ENCODE measurements at regions not wholly inside any gene's neighbourhood (a gene's known extent, or its start where the extent isn't known, plus 50 kb on each side); places are given as distances from the start of the nearest gene placed in this dataset.

DNA sequence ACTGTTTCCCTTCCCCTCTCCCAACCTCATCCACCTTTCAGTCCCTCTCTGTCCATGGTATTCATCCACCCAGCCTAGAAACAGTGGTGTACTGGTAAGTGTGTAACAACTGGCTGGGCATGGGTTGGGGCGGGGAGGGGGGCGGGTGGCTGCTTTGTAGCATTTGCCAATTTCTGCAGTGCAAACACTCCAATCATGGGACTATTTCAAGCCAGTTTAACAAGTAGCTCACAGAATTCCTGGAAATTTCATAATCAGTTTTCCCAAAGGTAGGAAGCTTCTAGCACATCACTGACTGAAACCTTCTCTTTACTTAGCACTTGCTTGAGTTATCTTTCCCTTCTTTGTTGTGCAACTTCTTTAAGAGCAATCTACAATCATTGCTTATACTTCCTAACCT lies 100.8 kb upstream of the WASF3 start:
- H3K4me3 ChIP-seq (ENCODE audit: low read depth, low read length), result no peak overlapping the region

DNA sequence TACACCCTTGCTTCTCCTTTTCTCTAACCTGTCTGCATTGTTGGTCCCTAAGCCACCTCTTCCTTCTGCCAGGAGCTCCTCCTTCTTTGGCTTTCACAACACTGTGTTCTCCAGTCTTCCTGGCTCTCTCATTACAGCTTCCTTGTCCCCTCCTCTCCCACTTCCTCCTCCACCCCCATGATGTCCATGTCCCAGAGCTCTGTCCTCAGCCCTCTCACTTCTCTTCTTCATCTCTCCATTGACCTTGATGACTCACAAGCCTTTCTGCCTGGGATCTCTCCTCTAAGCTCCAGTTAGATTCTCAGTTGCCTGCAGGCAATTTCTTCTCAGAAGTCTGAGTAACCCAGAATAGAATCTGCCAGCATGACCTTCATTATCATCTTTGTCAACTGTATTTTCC lies 100.3 kb upstream of the WASF3 start:
- H3K4me3 ChIP-seq (ENCODE audit: low read depth, low read length), result no peak overlapping the region

DNA sequence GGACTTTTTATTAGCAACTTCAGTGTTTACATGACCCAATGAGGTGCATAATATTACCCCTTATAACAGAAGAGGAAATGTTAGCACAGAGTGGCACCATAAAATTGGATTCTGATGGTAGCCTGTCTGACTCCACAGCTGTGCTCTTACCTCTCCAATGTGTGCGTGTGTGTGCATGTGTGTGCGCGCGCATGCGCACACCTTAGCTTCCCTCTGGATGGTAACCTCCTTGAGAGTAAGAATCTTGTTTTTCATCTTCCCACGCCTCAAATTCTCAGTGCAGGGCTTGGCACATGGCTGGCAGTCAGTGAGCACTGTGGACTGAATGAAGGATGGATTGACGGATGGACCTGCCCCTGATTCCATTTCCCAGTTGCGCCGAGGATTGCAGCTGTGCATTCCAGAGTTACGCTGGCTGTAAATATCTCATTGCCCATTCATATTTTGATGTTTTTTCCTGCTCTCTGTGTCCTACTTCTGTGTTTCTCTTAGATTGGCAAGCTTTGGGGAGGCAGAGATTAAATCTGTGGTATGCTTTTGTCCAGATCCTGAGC lies 99.2 kb upstream of the WASF3 start:
- no peak overlapping the region for H3K4me3 ChIP-seq (ENCODE audit: low read depth, low read length)

DNA sequence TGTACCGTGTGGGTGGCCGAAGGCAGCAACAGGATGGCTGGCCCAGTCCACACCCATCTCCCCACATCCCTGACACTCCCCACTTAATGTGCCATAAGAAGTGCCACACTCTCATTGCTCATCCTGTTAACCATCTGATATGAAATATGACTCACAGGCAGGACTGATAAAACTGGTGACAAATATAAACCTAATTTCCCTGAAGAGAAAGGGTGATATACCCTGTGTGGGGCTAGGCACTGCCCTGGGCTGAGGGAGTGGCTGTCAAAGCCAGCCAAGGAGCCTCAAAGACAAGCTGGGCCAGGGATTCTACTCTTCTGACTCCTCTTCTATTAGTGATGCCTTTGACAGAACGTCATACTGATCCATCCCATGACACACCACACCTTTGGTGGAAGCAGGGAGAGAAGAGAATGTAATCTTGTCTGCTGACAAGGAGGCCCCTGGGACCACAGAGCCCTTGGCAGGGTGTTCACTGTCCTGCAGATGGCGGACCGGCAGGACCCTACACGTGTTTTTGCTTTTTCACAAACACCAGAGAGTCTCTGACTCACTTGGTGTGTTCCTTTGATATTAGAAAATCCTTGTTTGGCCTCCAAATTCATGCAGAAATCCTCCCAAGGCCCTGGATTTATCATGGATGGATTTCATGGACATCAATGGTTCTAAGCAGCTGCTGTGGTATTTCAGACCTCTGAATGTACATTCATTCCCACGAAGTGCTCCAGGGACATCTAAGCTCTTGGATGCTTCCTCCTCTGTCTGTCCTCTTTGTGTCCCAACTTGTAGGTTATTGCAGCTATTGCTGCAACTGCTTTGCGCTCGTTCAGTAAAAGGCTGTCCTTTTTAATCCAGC lies 98.0 kb upstream of the WASF3 start:
- H3K4me3 ChIP-seq (ENCODE audit: low read depth, low read length), result no peak overlapping the region

DNA sequence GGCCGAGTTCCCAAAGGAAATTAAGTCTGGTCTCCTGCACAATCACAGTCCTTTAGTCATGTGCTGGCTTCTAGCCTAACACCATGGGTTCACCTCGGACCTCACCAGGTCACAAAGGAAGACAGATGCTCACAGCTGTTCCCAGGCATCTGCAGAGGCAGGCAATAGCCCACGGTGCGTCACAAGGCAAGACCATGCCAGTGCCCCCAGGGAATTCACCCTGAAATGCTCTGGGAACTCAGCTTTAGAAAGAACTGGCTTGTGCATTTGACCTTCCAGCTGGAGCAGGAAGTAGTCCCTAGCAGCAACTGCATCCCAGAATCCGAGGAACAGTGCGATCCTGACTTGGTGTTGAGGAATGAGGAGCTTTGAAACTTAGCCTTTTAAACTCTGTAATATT lies 96.8 kb upstream of the WASF3 start:
- H3K4me3 ChIP-seq (ENCODE audit: low read depth, low read length), result no peak overlapping the region

DNA sequence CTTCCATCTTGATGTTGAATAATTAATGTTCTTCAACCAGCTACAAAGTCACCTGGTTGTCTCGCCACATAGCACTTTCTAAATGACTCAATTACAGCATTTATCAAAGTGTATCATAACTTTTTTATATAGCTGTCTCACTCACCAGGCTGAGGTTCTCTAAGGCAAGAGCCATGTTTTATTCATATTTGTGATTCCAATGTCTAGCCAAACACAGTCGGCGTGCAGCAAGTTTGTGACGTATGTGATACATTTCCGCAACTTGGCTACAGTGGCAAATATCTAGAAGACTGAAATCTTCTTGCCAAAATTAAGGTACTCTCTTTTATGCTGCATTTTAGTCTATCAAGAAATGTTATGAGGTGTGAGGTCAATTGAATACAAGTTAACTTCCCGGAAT lies 94.2 kb upstream of the WASF3 start:
- H3K4me3 ChIP-seq (ENCODE audit: low read depth, low read length), result no peak overlapping the region

DNA sequence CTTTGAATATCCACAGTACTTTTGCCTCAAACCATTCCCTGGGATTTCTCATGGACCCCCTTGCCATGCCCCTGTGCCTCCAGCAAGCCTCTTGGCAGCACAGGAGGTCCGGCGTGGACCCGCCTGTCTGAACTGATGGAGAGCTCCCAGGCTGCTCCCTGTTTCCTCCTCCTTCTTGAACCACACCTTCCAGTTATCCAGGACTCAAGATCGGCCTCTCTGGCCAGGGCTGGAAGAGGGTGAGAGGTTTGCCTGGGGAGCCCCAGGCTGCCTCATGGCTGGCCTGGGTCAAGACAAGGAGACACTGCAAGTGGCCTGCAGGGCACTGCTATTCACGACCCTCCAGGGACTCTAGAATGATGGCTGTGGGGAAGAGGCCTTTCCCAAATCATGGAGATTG lies 93.6 kb upstream of the WASF3 start:
- H3K4me3 ChIP-seq (ENCODE audit: low read depth, low read length), result no peak overlapping the region

DNA sequence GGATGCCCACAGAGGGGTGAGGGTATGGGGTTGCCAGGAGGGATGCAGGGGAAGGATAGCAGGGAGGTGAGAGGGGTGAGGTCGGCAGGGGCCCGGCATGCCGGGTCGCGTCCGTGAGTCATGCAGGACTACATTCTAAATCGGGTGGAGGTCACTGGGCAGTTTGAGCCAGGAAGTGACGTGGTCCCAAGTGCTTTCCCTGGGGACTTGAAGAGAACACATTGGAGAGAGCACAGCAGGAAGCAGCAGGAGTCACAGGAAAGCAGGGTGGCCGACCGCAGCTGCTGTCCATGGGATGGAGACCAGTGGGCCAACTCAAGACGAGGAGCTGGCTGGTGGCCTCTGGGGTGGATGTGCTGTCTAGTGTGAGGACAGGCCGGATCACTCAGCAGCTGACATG lies 92.0 kb upstream of the WASF3 start:
- H3K4me3 ChIP-seq (ENCODE audit: low read depth, low read length), result no peak overlapping the region

DNA sequence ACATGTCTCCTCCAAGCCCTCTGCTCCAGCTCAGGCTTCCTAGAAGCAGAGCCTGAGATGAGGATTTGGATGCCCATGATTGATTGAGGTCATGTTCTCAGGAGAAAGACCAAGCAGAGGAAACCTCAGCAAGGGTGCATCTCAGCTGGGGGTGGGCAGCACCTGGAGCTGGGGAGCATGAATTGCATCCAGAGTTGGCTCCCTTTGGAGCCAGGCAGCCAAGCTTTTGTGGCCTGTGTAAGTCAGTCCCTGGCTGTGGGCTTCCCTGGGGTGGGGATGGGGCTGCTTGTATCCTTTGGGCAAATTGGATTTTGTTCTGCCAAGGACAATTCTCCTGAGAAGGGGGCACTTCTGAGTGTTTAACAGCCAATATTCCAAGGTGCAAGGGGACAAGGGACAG lies 91.5 kb upstream of the WASF3 start:
- H3K4me3 ChIP-seq (ENCODE audit: low read depth, low read length), result no peak overlapping the region

DNA sequence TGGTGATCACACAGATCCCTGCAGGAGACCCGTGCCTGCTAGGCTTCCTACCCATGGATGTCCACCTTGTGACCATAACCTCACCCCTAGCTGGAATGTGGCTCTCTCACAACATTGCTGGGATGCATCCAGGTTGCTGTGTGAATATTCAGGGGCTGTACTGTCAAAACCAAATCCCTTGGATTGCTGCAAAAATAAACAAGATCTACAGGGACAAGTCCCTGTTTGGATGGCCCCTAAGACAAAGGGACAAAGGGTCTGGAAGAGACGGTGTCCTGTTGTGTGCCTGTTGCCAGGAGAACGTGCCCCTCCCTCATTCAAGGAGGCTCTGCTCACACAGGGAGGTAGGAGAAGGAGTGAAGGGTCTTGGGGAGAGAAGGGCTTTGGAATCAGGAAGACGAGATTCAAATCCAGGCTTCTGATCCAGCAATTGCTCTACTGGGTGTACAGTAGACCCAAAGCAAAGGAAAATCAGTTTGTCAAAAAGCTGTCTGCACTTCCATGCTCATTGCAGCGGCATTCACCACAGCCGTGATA lies 89.2 kb upstream of the WASF3 start:
- H3K4me3 ChIP-seq (ENCODE audit: low read depth, low read length), result no peak overlapping the region

DNA sequence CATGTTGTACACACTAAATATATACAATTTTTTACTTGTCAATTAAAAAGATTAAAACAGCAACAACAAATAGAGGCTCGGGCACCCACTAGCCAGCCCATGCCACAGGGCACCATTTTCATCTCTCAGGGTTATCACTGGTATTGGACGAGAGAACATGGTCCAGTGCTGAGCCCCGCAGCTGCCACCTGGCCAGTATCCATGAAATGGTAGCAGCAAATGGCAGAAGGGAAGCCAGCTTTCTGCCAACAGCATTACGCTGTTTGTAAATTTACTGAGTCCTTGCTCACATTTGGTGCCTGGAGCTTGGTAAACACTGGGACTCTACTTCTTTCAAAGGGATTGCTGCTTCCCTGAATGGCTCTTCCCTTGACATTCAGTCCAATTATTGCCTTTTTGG lies 87.9 kb upstream of the WASF3 start:
- no peak overlapping the region for H3K4me3 ChIP-seq (ENCODE audit: low read depth, low read length)

DNA sequence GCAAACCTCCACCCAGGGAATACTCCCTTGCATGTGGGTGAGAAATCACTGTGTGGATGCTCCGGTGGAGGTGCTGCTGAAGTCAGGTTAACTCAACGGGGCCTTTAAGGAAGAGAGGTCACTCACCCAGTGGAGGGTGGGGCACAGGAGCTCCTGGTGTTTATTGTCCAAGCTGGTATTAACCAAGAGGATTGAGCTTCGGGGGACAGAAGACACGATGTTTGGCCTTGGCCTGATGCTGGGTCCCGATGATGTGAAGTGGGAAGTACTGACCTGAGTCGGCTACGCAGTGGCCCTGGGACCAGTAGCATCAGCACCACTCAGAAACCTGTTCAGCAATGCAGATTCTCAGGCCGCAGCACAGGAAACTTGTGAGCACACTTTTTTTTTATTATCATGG lies 85.7 kb upstream of the WASF3 start:
- H3K4me3 ChIP-seq (ENCODE audit: low read depth, low read length), result no peak overlapping the region

DNA sequence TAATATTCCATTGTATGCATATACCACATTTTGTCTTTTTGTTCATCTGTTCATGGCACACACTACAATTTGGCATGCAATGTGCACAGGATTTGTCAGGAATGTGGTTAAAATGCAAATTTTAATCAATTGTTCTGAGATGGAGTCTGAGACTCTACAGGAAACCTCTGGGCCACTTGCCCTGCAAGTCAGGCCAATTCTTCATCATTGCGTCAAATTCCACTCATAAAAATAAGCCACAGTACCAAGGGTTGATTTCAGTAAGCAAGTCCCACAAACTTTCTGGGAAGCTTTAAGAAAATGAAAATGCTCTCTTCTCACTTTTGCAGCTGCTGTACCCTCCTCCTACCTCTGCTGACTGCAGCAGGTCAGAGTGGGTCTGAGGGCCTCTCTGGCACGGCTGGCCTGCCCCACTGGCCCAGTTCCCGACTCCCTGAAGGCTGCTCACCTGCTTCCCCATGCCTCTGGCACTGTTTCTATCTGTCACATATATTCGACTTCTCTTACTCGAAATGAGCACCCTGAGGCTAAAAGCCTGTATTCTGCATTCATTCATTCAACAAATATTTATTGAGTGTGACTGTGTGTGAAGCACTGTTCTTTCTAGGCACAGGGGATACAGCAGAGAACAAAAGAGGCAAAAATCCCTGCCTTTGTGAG lies 83.8 kb upstream of the WASF3 start:
- no peak overlapping the region for H3K4me3 ChIP-seq (ENCODE audit: low read depth, low read length)

DNA sequence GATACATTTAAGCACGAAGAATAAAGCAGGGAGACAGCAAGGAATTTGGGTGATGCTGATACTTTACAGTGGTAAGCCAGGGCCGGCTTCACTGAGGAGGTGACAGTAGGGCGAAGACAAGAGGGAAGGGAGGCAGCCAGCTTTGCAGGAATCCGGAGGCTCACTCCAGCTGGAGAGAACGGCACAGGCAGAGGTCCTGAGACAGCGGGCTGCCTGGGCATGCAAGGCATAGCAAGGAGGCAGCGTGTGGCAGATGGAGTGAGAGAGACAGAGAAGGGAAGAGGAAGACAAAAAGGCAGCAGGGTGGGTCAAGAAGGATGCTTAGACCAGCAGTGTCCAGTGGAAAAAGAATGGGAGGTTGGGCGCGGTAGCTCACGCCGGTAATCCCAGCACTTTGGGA lies 83.2 kb upstream of the WASF3 start:
- no peak overlapping the region for H3K4me3 ChIP-seq (ENCODE audit: low read depth, low read length)

DNA sequence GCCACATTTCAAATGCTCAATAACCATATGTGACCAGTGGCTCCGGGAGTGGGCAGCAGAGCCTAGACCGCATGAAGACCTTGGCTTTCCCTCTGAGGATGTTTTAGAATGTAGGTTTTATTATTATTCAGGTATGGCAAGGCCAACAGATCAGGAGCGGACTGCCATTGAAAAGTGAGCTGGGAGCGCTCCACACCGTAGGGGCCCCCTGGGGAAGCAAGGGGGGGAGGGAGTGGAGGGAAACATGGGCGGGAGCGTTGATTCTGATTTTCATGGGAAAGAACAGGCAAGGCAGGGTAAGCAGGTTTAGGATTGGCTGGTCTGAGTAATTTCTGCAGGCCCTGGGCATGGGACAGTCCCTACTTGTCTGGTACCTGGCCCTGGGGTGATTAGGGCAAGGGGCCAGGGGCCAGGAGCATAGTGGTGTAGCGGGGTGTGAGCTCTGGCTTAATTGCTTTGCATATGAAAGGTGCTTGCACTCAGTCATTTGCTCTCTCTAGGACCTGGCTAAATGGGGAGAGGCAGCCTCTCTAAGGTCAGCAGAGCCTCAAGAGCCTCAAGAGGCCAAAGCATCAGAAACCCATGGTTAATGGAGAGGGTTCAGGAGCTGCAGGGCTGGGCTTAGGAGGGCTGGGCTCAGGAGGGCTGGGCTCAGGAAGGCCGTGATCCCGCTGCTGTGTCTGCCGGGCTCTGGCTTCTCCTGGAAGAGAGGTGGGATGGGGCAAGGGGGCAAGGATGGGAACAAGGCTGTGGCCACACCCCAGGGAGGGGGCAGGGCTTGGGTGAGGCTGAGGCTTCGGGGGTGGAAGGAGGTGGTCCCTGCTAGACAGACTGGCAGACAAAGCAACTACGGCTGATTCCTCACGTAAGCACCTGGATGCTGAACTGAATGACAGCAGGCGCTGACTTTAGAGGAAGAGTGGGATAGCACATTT lies 82.0 kb upstream of the WASF3 start:
- H3K4me3 ChIP-seq (ENCODE audit: low read depth, low read length), result peak overlapping the region; percentile 17

DNA sequence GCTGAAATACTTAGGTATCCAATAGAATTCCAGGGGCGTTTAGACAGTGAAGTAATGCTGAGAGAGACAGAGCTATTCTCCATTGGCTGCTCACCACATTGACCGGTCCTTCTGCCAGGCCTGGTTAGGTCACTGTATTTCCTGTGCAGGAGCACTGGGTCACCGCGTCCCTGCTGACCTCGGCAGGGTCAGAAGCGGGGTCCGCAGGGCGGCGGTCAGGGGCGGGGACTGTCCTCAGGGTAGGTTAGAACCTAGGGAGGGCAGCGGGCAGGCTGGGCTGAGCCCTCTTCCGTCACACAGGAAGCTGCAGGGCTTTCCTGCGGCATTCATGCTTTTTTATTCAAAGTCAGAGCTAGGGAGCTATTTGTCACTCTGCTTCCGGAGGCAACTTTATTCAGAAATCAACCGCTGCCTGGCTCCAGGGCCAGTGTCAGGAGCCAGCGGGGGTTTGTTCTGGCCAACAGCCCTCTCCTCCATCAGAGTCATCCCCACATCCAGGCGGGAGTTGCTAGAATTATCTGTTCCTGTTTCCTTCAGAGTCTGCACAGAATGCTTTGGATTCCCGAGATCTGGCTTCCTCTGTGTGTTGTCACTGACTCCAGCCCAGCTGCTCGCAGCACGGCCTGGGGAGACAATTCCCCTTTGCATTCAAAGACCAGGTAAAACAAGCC lies 81.2 kb upstream of the WASF3 start:
- H3K4me3 ChIP-seq (ENCODE audit: low read depth, low read length), result peak overlapping the region; percentile 17

DNA sequence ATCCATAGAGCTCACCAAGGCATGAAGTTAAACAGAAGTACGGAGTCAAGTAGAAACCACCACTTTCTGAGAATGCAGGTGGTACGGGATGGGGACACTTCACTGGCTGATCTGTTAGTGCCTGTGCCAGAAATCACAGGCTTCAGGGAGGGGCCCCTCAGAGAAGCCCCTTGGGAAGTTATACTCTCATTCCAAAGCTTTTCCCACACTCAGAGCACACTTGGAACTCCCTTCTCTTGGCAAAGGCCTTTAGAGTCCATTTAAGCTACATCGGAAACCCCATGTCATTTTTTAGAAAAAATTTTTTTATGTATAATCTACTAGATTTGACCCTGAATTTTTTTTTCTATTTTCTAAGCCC lies 80.7 kb upstream of the WASF3 start:
- no peak overlapping the region for H3K4me3 ChIP-seq (ENCODE audit: low read depth, low read length)

DNA sequence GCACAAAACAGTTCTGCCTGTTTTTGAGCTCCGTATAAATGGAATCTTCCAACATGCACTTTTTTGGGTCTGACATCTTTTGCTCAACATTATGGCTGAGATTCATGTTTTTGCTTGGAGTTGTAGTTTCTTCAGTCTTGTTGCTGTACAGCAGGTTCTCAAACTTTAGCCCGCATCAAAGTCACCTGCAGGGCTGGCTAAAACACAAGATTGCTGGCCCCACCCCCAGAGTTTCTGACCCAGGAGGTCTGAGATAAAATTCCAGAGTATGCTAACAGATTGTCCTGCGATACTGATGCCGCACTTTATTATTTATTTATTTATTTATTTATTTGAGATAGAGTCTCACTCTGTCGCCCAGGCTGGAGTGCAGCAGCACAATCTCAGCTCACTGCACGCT lies 79.8 kb upstream of the WASF3 start:
- no peak overlapping the region for H3K4me3 ChIP-seq (ENCODE audit: low read depth, low read length)

DNA sequence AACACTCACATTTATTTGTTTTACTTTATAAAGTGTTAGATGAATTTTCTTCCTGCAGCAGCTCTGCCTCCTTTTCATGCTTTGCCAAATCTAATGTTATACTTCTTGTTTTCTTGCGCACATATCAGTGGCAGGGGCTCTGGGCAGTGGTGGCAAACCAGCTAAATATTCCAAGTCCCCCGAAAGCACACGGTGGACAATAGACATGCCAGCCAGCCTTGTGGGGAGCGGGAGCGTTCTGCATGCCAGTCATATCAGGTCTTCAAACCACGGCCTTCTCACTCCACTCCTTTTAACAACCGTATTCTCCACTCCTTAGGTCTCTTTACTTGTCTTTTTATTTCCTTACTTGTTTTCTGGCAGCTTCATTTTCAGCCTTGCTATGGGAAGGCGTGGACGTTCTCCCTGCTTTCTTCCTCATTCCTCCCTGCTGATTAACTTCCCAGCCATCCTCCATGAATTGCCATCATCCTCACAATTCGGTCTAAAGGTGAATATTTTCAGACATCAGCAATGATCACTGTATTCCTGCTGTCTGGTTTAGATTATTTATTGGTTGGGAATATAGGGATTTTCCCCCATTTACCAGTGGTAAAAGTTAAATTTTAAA lies 77.1 kb upstream of the WASF3 start:
- no peak overlapping the region for H3K4me3 ChIP-seq (ENCODE audit: low read depth, low read length)

All from iPS-11a (cell line).